Mammary epithelial cell (primary cell): ENCODE measurements at regions not wholly inside any gene's neighbourhood (a gene's known extent, or its start where the extent isn't known, plus 50 kb on each side); places are given as distances from the start of the nearest gene placed in this dataset.

Source experiments
- CTCF ChIP-seq, 2 donors: IDR thresholded peaks in 1 of 2; conservative IDR thresholded peaks in 1 of 2; 2 replicates each; pipeline ENCODE4 v1.5.1; 2011 to 2012; ENCODE audit warnings: inconsistent platforms in 2 of 2, low read length in 2 of 2, mild to moderate bottlenecking in 2 of 2, control low read depth in 1 of 2, low read depth in 1 of 2; ENCODE audit not compliant: insufficient read depth in 1 of 2; ENCODE audit errors: extremely low read depth in 1 of 2
- EZH2 ChIP-seq: IDR thresholded peaks from 2 replicates; pipeline ENCODE4 v1.6.1; 2012; ENCODE audit warnings: low read length, inconsistent platforms, borderline replicate concordance

- TF ChIP-seq CTCF (conservative IDR thresholded peaks at IDR 0.05 in 1 of 2, IDR thresholded peaks at IDR 0.05 in 1 of 2; ENCODE audit: extremely low read depth in 1 of 2, insufficient read depth in 1 of 2, low read depth in 1 of 2, low read length in 2 of 2) (no peak), EZH2 (no peak)
Measured at GRCh38 chr5:124301850-124302249, 444.6 kb downstream of the ZNF608 start.
